Ramos (cell line): ENCODE measurements at regions not wholly inside any gene's neighbourhood (a gene's known extent, or its start where the extent isn't known, plus 50 kb on each side); places are given as distances from the start of the nearest gene placed in this dataset.
"Not testable (repeated sequence)": the region's sequence is repeated elsewhere in the genome, so short reads cannot be mapped to it uniquely, and the experiment has no call there.

Experiments
- in situ Hi-C: fragments of 300-500 bp; cut with MboI; formaldehyde crosslinking; loops from one replicate; pipeline ENCODE4 v1.14.3; 2022; ENCODE audit warnings: low sequenced_read_pairs; ENCODE audit not compliant: unreplicated experiment

DNA sequence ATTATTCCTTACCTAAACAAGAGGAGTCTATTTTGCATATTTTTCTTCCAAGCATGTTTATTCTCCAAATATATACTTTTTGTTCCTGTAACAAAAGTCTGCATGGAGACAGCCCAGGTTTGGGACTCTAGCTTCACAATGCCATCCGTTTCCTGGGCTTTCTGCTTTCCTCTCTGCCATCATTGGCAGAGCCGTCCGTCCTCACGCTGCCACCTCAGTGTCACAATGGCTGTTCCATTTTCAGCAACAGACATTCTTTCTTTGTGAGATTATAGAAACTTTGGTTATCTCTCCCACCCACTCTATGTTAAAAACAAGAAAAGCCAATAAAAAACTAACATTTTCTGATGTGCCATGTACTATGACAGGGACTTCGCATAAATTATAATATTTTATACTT, 825.2 kb downstream of the REEP3 start:
- in situ Hi-C loops = no loop called here

DNA sequence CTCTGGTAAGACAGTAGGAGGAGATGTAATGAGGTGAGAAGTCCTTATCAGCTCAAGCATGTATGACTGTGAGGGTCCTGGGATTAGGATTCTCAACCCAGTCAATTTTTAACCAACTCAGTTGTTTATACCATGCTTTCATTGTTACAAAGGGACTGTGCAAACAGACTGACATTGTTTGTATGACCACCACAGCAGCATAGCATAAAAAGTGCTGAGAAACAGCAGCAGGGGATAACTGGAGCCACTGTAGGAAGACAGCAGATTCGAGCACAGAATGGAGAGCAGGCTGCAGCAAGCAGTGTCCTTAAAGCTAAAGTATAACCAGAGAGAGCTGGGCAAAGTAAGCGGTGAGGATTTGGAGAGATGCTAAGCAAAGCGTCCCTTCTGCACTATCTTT, 829.5 kb downstream of the REEP3 start:
- in situ Hi-C loops = no loop called here

DNA sequence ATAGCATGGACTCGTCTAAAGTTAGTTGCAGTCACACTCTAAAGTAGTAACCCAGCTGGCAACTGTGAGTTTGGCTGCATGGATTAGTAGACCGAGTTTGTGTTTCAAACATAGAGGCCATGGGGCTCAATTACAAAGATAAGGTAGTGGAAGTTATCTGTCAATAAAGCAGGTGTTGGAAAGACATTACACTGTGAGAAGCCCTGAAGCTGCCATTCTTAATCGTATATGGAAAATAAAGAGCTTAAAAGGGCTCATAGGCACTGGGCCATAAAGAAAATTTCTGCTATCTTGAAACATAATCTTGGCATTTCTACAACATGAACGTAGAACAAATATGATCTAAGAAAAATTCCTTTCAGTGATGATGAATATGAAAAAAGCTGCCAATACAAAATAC, 837.7 kb downstream of the REEP3 start:
- in situ Hi-C loops = no loop called here

DNA sequence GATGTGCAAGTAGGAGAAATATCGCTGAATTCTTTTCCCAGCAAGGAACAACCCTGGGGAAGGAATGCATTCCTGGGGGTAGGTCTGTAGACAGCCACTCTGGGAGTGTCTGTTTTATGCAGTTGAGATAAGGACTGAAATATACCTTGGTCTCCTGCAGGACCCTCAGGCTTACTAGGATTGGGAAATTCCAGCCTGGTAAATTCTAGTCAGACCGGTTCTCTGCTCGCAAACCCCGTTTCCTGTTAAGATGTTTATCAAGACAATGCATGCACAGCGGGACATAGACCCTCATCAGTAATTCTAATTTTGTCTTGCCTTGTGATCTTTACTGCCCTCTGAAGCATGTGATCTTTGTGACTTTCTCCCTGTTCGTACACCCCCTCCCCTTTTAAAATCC, 839.0 kb downstream of the REEP3 start:
- in situ Hi-C loops = not testable (repeated sequence)

DNA sequence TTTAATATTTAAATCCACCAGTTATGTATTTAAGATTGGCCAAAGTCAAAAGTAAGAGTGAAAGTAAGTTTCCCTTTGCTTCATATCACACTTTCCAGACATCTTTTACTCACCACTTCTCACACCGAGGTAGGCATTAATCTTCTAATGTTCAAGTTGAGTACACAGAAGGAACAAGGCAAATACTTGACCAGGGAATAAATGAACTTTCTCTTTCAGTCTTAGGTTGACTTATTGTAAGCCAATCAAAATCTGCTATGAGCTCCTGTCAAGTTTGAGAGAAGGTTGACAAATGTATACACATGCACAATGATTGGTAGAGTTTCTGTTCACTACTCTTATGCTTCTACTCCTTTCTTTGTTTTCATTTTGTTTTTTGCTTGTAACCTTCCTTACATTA, 842.5 kb downstream of the REEP3 start:
- in situ Hi-C loops = no loop called here

DNA sequence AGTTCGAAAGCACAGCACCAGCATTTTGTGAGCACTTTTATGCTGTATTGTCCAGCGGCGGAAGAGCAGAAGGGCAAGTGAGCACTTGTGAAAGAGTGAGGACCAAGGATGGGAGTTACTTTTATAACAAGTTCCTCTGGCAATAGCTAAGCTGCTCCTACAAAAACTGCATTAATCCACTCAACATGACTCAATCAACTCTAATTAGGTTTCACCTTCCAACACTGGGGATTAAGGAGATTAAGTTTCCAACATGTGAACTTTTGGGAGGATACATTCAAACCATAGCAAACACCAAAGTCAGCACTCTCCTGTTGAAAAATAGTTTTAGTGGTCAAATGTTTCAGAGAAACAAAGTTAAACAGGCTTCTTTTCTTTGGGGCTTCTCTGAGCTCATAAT, 844.5 kb downstream of the REEP3 start:
- in situ Hi-C loops = no loop called here

DNA sequence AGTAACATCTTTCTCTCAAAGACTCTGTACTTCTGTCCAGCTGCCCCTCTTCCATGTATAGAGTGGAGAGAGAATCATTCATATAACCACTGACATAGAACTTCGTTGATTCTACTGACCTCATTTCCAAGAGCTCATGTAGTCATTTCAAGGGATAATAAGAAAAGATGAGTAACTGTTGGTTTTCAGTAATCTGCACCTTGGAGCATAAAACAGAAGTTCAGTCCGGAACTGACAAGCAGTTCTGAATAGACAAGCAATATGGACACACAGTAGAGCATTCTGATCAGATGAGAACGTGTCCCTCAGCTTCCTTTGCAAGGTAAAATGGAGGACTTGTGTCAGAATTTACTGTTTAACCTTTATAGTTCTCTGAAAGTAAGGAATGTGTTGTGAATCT, 847.1 kb downstream of the REEP3 start:
- in situ Hi-C loops = no loop called here

DNA sequence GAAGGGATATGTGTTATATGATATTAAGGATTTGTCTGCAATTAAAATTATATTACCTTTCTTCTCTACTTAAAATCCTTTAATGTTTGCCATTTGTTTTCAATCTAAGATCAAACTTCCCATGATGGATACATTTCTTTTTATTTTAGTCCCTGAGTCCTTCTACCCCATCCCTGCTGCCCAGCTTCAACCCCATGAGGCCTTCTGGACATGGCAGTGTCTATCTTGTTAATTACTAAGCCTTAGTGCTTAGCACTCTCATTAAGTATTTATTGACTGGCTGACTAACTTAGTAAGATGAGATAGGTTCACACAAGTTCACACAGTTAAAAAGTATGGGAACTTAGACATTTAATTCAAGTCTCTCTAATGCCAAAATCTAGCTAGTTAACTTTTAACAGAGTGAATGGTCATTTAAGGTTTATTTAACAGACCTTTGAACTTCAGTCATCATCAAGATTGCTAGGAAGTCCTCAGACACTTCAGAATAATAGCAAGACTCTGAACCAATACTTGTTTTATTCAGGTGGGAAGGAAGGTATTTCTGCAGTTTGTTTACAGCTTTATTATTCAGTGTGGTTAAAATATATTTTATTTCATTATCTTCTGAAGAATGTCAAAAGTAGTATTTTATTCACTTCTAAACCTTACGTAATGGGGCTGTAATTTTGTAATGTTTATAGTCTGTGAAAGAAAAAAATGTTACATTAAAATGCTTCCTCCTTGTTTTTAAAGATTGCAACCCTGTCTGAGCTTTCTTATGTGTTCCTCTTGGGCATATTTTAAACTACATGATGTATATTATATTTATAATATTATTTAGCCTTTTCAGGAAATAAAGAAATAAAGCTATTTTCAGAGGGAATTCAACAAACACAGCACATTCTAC, 848.9 kb downstream of the REEP3 start:
- in situ Hi-C loops = no loop called here

DNA sequence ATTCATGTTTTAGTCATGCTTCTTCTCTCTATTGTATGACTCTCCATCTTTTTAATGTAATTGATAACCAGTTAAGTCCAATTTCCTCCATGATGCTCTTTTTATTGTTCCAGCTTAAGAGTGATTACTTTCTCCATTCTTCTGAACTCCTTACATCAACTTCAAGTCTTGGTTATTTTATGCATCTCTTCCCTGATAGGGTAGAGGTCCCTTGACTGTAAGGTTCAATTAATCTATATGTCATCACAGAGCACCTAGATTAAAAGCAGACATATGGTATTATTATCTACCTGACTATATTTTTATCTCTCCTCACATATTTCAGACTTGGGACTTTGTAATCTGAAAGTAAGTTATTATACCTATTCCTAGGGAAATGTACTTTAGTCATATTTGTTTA, 853.1 kb downstream of the REEP3 start:
- in situ Hi-C loops = no loop called here

DNA sequence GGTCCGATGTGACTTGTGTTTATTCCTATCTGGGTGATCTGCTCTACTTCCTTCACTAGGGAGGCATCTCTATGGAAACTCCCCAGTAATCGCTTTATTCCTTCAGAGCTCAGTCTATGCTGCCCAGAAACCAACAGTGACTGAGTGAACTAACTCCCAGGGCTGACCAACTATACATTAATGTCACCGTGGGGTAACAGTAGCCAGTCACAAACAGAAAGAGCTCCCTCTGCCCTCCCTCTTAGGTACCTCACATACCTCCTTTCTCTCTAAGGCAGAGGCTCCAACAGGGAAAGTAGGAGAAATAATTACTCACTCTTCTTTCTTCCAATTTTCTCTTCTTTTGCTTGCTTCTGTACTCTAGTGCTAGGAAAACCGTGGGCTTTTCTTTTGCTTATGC, 855.0 kb downstream of the REEP3 start:
- in situ Hi-C loops = no loop called here

DNA sequence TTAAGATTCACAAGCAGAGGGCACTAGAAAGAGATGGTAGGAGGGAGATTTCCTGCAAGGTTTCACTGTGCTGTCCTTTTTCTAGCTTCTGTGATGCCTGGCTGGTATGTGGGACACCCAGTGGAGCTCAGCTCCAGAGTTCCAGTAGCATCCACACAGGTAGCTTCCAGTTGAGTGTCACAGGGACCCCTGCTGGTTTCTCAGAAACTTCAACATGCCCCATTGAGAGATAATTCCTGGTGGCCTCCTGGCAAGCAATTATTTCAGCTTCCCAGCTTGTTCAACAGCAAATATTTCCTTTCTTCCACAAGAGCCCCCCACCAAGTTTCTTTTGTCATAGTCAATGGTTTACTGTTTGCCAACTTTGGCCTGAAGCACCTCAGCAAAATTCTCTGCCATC, 858.7 kb downstream of the REEP3 start:
- in situ Hi-C loops = no loop called here

DNA sequence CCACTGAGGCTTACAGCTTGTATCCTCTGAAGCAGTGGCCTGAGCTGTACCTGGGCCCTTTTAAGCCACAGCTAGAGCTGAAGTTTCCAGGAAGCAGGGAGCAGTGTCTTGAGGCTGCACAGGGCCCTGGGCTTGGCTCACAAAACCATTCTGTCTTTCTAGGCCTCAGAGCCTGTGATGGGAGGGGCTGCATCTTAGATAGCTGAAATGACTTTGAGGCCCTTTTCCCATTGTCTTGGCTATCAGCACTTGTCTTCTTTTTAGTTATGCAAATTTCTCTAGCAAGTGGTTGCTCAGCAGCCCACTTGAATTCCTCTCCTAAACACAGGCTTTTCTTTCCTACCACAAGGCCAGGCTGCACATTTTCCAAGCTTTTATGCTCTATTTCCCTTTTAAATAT, 864.2 kb downstream of the REEP3 start:
- in situ Hi-C loops = no loop called here

DNA sequence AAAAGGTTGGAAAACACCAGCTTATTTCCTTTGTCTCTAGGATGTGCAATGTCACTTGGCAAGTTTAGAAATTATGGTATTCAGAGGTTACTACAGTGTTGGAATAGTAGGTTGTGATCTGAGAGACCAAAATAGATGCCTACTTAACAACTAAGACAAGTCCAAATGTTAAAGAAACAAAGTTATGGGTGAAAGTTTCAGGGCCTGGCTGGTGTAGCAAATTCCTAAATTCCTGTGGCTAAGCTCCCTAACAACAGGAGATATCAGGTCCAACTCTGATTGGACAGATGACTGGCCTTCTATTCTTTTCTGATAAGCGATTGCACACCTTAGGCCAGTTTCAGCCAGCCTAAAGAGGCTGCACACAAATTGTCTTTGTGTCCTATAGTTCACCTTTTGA, 873.5 kb downstream of the REEP3 start:
- in situ Hi-C loops = no loop called here

DNA sequence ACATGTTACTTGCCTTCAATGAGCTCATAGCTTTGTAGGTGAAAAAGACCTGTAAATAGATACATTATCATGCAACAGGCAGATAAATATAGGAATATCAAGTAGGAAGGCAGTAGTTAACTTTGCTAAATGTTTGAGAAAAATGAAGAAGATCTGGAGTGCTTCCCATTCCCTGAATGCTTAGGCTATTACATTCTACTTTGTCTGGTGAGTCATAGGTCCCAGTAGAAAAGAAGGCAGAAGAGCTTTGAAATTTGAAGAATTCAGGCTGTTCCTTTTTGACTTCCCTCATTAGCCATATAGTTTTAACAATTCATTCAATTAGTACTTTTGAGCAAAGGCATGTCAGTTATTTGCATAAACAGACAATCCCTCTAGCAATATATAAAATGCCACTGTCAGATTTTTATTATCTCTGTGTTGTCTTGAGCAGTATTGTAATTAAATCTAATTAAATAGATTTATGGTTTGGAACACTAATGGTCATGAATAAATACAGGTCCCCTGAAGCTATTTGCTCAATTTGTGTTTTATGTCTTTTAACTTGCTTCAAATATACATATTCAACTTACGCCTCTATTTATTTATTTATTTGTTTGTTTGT, 875.0 kb downstream of the REEP3 start:
- in situ Hi-C loops = no loop called here

DNA sequence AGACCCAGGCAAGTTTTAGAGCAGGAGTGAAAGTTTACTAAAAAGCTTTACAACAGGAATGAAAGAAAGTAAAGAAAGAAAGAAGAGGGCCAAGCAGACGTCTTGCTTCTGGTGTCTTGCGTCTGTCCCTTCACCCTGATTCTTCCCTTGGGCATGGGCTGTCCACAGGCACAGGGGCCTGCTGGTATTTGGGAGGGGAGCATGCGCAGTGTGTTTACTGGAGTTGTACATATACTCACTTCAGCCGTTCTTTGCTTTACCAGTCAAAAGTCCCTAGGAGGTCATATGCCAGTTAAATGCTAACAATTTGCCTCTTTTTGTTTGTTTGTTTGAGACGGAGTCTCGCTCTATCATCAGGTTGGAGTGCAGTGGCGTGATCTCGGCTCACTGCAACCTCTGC, 875.9 kb downstream of the REEP3 start:
- in situ Hi-C loops = no loop called here

DNA sequence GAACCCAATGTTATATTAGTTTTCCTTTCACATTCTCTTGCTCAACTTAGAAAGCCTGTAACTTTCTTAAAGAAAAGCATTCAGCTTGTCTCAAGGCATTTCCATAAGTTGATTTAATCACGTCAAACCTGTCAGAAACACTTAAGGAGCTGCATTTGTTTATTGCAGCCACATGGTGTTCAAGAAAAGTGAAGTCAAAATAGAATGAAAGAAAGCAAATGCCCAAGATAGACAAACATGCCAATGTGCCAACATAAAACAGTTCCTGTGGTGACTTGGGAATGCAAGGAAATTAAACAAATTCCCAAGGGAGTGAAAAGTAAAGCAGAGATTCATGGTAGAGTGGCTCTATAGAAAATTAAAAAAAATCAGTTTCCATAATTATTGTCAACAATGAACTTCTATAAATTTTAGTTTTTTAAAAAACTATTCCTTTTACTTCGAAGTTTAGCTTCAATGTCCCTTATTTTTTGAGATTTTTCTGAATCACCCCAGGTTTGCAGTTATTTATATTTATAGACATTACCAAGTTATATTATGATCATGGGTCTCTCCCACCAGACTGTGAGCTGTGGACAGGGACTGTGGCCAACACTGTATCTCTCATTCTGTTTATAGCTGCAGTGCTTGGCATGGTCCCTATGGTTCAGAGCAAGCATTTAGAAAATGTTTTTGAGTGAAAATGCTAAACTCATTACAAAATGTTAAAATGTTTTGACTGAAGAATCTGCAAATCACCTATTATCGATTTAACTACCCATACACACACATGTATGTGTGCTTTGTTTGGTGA, 887.4 kb downstream of the REEP3 start:
- in situ Hi-C loops = no loop called here

DNA sequence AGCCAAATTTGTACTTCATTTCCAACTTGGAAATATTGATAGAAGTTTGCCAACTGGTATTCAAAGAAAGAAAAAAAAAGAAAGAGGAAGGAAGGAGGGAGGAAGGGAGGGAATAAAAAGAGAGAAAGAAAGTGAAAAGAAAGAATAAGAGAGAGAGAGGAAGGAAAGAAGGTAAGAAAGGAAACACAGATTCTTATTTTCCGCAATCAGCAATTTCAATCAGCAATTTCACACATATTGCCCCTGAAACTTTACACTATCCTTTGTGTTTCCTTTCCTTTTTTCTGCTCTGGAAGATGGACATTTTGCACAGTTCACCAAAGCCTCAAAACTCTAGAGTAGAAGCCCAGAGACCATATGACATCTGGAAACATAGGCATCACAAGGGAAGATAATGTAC, 888.1 kb downstream of the REEP3 start:
- in situ Hi-C loops = no loop called here

DNA sequence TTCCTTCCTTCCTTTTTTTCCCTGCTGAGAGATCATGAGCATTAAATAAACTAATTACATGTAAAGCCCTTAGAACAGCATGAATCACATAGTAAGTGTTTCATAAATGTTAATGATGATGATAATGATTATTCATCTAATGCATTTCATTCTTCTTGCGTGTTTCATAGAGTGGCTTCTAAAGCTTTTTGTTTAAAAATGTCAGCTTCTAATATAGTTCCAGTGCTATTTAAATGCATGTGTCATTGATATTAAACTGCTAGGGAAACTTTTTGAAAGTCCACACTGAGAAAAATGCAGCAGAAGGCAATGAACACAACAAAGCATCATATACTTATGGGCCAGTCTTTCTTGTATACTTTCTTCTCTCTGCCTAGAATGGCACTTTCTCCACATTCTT, 894.8 kb downstream of the REEP3 start:
- in situ Hi-C loops = no loop called here

DNA sequence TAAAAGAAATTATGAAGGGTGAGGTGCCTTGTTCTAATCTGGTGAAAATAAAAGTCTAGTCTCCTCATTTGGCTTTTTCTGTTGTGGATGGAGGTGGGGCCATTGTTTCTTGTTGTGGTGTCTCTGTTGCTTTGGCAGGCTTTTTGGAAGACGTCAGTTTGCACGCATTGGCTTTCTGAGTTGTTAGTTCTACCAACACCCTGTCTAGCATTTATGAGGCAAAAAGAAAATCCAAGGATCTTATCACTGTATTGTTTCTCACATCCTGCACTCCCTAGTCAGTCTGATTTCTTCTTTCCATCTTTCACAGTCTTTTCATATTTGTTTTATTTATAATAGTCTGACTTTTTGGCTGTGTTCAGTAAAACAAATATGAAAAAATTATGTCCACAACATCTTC, 898.3 kb downstream of the REEP3 start:
- in situ Hi-C loops = no loop called here

DNA sequence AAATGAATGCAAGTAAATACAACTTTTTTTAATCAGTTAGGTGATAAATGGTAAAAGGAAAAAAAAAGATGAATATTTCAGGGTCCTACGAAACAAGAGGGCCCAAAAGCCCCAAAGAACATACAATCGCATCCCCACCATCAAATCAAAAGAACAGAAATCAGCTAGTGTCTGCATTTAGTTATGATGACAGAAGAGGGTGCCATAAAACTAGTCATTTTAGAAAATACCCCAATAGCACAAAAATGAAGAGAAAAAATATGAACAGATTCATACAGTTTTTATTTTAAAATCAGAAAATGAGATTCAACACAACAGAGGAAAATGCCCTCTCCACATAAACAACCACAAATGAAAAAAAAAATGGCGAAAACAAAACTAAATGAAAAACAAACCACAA, 905.5 kb downstream of the REEP3 start:
- in situ Hi-C loops = no loop called here

DNA sequence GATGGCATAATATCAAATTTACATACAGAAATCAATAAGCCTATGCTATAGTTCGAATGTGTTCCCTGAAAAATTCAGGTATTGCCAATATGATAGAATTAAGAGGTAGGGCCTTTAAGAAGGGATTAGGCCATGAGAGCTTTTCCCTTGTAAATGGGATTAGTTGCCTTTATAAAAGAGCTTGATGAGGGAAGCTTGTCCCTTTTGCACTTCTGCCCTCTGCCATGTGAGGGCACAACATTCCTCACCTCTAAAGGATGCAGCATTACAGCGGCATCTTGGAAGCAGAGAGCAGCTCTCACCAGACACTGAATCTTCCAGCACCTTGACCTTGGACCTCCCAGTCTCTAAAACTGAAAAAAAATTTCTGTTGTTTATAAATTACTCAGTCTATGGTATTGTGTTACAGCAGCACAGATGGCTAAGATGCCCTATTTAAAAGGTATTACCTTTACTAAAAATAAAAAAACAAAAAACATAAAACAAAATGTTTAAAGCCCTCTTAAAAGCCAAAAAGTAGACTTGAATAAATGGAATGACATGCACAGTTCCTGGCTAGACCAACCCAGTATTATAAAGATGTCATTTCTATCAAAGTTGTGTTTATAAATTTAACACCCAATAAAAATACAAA, 909.6 kb downstream of the REEP3 start:
- in situ Hi-C loops = no loop called here
